Ishikawa (cell line): ENCODE measurements at regions not wholly inside any gene's neighbourhood (a gene's known extent, or its start where the extent isn't known, plus 50 kb on each side); places are given as distances from the start of the nearest gene placed in this dataset.

Experiments used
- CEBPB ChIP-seq: IDR thresholded peaks from 2 replicates; pipeline ENCODE4 v1.6.1; 2012
- CREB1 ChIP-seq: IDR thresholded peaks from 2 replicates; pipeline ENCODE4 v1.6.1; 2012; ENCODE audit warnings: low read depth
- EGR1 ChIP-seq: IDR thresholded peaks from 2 replicates; pipeline ENCODE4 v1.6.1; 2012
- EP300 ChIP-seq: IDR thresholded peaks from 2 replicates; pipeline ENCODE4 v1.6.1; 2012; ENCODE audit warnings: borderline replicate concordance
- FOXM1 ChIP-seq: IDR thresholded peaks from 2 replicates; pipeline ENCODE4 v1.6.1; 2012; ENCODE audit warnings: low read depth, borderline replicate concordance
- MAX ChIP-seq: IDR thresholded peaks from 2 replicates; pipeline ENCODE4 v1.6.1; 2012
- NFIC ChIP-seq: IDR thresholded peaks from 2 replicates; pipeline ENCODE4 v1.6.1; 2012
- RAD21 ChIP-seq: IDR thresholded peaks from 2 replicates; pipeline ENCODE4 v1.6.1; 2012; ENCODE audit warnings: low read depth
- REST ChIP-seq: IDR thresholded peaks from 2 replicates; pipeline ENCODE4 v1.6.1; 2012; ENCODE audit warnings: low read depth, mild to moderate bottlenecking
- TAF1 ChIP-seq: IDR thresholded peaks from 2 replicates; pipeline ENCODE4 v1.6.1; 2012; ENCODE audit warnings: low read depth, mild to moderate bottlenecking
- TCF12 ChIP-seq: IDR thresholded peaks from 2 replicates; pipeline ENCODE4 v1.6.1; 2012; ENCODE audit warnings: low read depth
- TEAD4 ChIP-seq: IDR thresholded peaks from 2 replicates; pipeline ENCODE4 v1.6.1; 2012
- USF1 ChIP-seq: IDR thresholded peaks from 2 replicates; pipeline ENCODE4 v1.6.1; 2012
- YY1 ChIP-seq: IDR thresholded peaks from 2 replicates; pipeline ENCODE4 v1.6.1; 2012; ENCODE audit warnings: low read depth
- ZBTB7A ChIP-seq: IDR thresholded peaks from 2 replicates; pipeline ENCODE4 v1.6.1; 2012; ENCODE audit warnings: low read depth

GRCh38 chr1:239803781-239804180 lies 287.9 kb upstream of the FMN2 start:
- TF ChIP-seq USF1 (no peak), TEAD4 (no peak), TCF12 (no peak), MAX (no peak), CEBPB (no peak), REST (no peak), EGR1 (no peak), CREB1 (no peak), FOXM1 (no peak), ZBTB7A (no peak), TAF1 (no peak), RAD21 (no peak), EP300 (no peak)

GRCh38 chr1:239804266-239804665 lies 287.4 kb upstream of the FMN2 start:
- no peak for TF ChIP-seq EGR1
- no peak for TF ChIP-seq ZBTB7A

GRCh38 chr1:239805042-239805441 lies 286.6 kb upstream of the FMN2 start:
- no peak for TF ChIP-seq EGR1
- no peak for TF ChIP-seq FOXM1
- no peak for TF ChIP-seq MAX
- no peak for TF ChIP-seq YY1
- no peak for TF ChIP-seq NFIC
- no peak for TF ChIP-seq USF1
- TF ChIP-seq TAF1: no peak
- no peak for TF ChIP-seq TEAD4
- no peak for TF ChIP-seq TCF12
- no peak for TF ChIP-seq ZBTB7A
- TF ChIP-seq REST: no peak
- TF ChIP-seq CEBPB: no peak
- no peak for TF ChIP-seq EP300
- no peak for TF ChIP-seq RAD21
- TF ChIP-seq CREB1: no peak

GRCh38 chr1:239805851-239806772 lies 285.6 kb upstream of the FMN2 start:
- no peak for TF ChIP-seq TEAD4
- TF ChIP-seq TAF1: no peak
- TF ChIP-seq RAD21: no peak
- TF ChIP-seq ZBTB7A: no peak
- no peak for TF ChIP-seq FOXM1
- no peak for TF ChIP-seq NFIC
- TF ChIP-seq MAX: no peak
- TF ChIP-seq USF1: no peak
- no peak for TF ChIP-seq CREB1
- no peak for TF ChIP-seq EP300
- TF ChIP-seq YY1: no peak
- no peak for TF ChIP-seq EGR1
- no peak for TF ChIP-seq REST
- no peak for TF ChIP-seq TCF12
- no peak for TF ChIP-seq CEBPB
